Endothelial cell of umbilical vein (primary cell): ENCODE measurements at regions not wholly inside any gene's neighbourhood (a gene's known extent, or its start where the extent isn't known, plus 50 kb on each side); places are given as distances from the start of the nearest gene placed in this dataset.
A peak's percentile ranks its signal among the peaks of the same experiment; 100 is the strongest.

Source experiments
- BruUV-seq: library from RNA; stranded (reverse); fragments of 400-500 nt; replicated peaks from 2 replicates; lab custom pipeline; 2021; lab: Mats Ljungman, UMichigan
- CTCF ChIA-PET: fragments of 300-600, 350-600 bp; sonication (Branson Sonifier 250); formaldehyde crosslinking; loops from one replicate; lab custom pipeline; 2021; ENCODE audit warnings: antibody characterized with exemption, inconsistent platforms; lab: Charles Lee
- POLR2A ChIA-PET: fragments of 300-600, 350-600 bp; sonication (Branson Sonifier 250); formaldehyde crosslinking; loops from one replicate; lab custom pipeline; 2021; ENCODE audit warnings: antibody characterized with exemption, inconsistent platforms; lab: Charles Lee
- DNase-seq: peaks from one replicate; pipeline ENCODE4 v3.0.0-alpha.2; 2011; ENCODE audit warnings: low read depth, low spot score
- FAIRE-seq: peaks from 2 replicates; lab custom pipeline; 2011; peaks lifted over from hg19 to GRCh38; lab: Jason Lieb, UNC
- H2AFZ ChIP-seq: 2 replicates; pipeline ENCODE4 v1.6.0; 2012; ENCODE audit warnings: low read depth, low read length, control low read depth, inconsistent platforms
- H3K27ac ChIP-seq: 2 replicates; pipeline ENCODE4 v1.5.1; 2011; ENCODE audit warnings: low read depth, mild to moderate bottlenecking, control low read depth, low read length, moderate library complexity; ENCODE audit not compliant: insufficient read depth
- H3K27me3 ChIP-seq, 2 experiments: 2 replicates each; pipeline versions ENCODE4 v1.6.0 to v1.6.1; 2011; ENCODE audit warnings: low read length in 2 of 2, mixed read lengths in 1 of 2; ENCODE audit not compliant: control insufficient read depth in 2 of 2, insufficient read depth in 2 of 2
- H3K36me3 ChIP-seq, 2 experiments: 2 replicates in 1 of 2; 3 replicates in 1 of 2; pipeline ENCODE4 v1.5.1; 2011; ENCODE audit warnings: low read length in 2 of 2, mild to moderate bottlenecking in 1 of 2, moderate library complexity in 1 of 2; ENCODE audit not compliant: control insufficient read depth in 2 of 2, insufficient read depth in 2 of 2; ENCODE audit errors: extremely low read depth in 1 of 2
- H3K4me1 ChIP-seq: 3 replicates; pipeline ENCODE4 v1.5.1; 2011; ENCODE audit warnings: mild to moderate bottlenecking, low read length; ENCODE audit not compliant: control insufficient read depth, insufficient read depth; ENCODE audit errors: extremely low read depth
- H3K4me2 ChIP-seq: 2 replicates; pipeline ENCODE4 v1.6.1; 2011; ENCODE audit warnings: low read length, control low read depth, mixed read lengths; ENCODE audit not compliant: insufficient read depth
- H3K4me3 ChIP-seq, 3 experiments: fragments of 200-600 bp in 1 of 3; sonication (generic), shearing (Covaris generic) in 1 of 3; replicated peaks in 1 of 3; 2 replicates each; pipeline ENCODE4 v1.5.1; 2011 to 2016; ENCODE audit warnings: control low read depth in 3 of 3, low read length in 3 of 3, mild to moderate bottlenecking in 2 of 3, inconsistent platforms in 1 of 3, low read depth in 1 of 3, moderate library complexity in 1 of 3; ENCODE audit not compliant: insufficient read depth in 1 of 3
- H3K79me2 ChIP-seq: 2 replicates; pipeline ENCODE4 v1.6.0; 2012; ENCODE audit warnings: low read length, inconsistent platforms; ENCODE audit not compliant: control insufficient read depth, insufficient read depth
- H3K9ac ChIP-seq: replicated peaks from 2 replicates; pipeline ENCODE3; 2011; ENCODE audit warnings: low read length, control low read depth; ENCODE audit not compliant: insufficient read depth; ENCODE audit errors: extremely low read depth
- H3K9me1 ChIP-seq: replicated peaks from 3 replicates; pipeline ENCODE4 v1.6.0; 2011; ENCODE audit warnings: mild to moderate bottlenecking, low read length; ENCODE audit not compliant: control insufficient read depth, insufficient read depth; ENCODE audit errors: extremely low read depth
- H3K9me3 ChIP-seq: replicated peaks from 2 replicates; pipeline ENCODE4 v1.5.1; 2012; ENCODE audit warnings: low read length, inconsistent platforms; ENCODE audit not compliant: control insufficient read depth, insufficient read depth
- H4K20me1 ChIP-seq: replicated peaks from 2 replicates; pipeline ENCODE3; 2011; ENCODE audit warnings: mild to moderate bottlenecking, low read length; ENCODE audit not compliant: control insufficient read depth, insufficient read depth; ENCODE audit errors: extremely low read depth
- CTCF ChIP-seq, 2 donors: IDR thresholded peaks; 1 replicate in 1 of 2; 2 replicates in 1 of 2; pipeline ENCODE4 v1.5.1; 2011; ENCODE audit warnings: low read length in 2 of 2, mild to moderate bottlenecking in 2 of 2, moderate library complexity in 2 of 2, control low read depth in 1 of 2, inconsistent platforms in 1 of 2, low read depth in 1 of 2; ENCODE audit not compliant: insufficient read depth in 1 of 2; ENCODE audit errors: extremely low read depth in 1 of 2
- EZH2 ChIP-seq: IDR thresholded peaks from 2 replicates; pipeline ENCODE4 v1.6.1; 2012; ENCODE audit warnings: borderline replicate concordance, low read depth, mild to moderate bottlenecking, moderate library complexity, low read length, inconsistent platforms; ENCODE audit not compliant: severe bottlenecking
- FOS ChIP-seq: IDR thresholded peaks from 2 replicates; pipeline ENCODE4 v1.6.1; 2011; ENCODE audit warnings: mild to moderate bottlenecking, low read length, moderate library complexity, borderline replicate concordance; ENCODE audit not compliant: insufficient read depth
- GATA2 ChIP-seq: IDR thresholded peaks from 2 replicates; pipeline ENCODE4 v1.7.0; 2011; ENCODE audit warnings: low read depth, mild to moderate bottlenecking, moderate library complexity, mixed read lengths, low read length; ENCODE audit not compliant: insufficient read length, insufficient read depth
- JUN ChIP-seq: IDR thresholded peaks from 2 replicates; pipeline ENCODE4 v1.6.1; 2011; ENCODE audit warnings: borderline replicate concordance, low read depth; ENCODE audit not compliant: insufficient read length, insufficient read depth
- MAX ChIP-seq: IDR thresholded peaks from 2 replicates; pipeline ENCODE4 v1.6.1; 2011; ENCODE audit not compliant: insufficient read depth, insufficient read length
- MYC ChIP-seq: IDR thresholded peaks from one replicate; pipeline ENCODE4 v1.6.1; 2011; ENCODE audit warnings: mild to moderate bottlenecking, low read depth, low read length
- POLR2A ChIP-seq: IDR thresholded peaks from 2 replicates; pipeline ENCODE4 v1.6.1; 2012; ENCODE audit warnings: low read depth, mild to moderate bottlenecking, control low read depth, low read length
- POLR2AphosphoS5 ChIP-seq: IDR thresholded peaks from 2 replicates; pipeline ENCODE4 v1.6.1; 2012; ENCODE audit warnings: low read depth, mild to moderate bottlenecking, control low read depth, low read length, moderate library complexity; ENCODE audit not compliant: insufficient read depth
- dilution Hi-C: fragments of 300-500 bp; cut with MboI; formaldehyde crosslinking; loops from one replicate; pipeline ENCODE4 v1.15.0; 2019; ENCODE audit warnings: low sequenced_read_pairs; ENCODE audit not compliant: extremely low pct_ligation_motif_present
- intact Hi-C: fragments of 100-400 bp; cut with micrococcal nuclease; formaldehyde crosslinking; loops from one replicate; pipeline ENCODE4 v1.10.0; 2022

GRCh38 chr20:6966721-6967120 is 199.2 kb downstream of the BMP2 start:
- ChIA-PET CTCF (interaction anchor here (0.9 kb wide), 1 partner anchor 10 kb away, joined by 3 read pairs; no protein-coding TSS in a partner anchor), POLR2A (no interaction called here)
- H3K9me1 ChIP-seq, result no peaks in the 10 kb centered on the region
- no peaks in the 10 kb centered on the region for H3K27me3 ChIP-seq
- H3K4me2 ChIP-seq, result no peak overlapping the region
- H3K36me3 ChIP-seq, result no peaks in the 10 kb centered on the region
- no peak overlapping the region for H3K9ac ChIP-seq
- BruUV-seq, result no TSS peak
- no peak for TF ChIP-seq GATA2
- peak; percentile 13 for TF ChIP-seq FOS
- dilution Hi-C loops (no loop called here), intact Hi-C loops (no loop called here)
- no peak for DNase-seq
- H3K4me1 ChIP-seq, result peaks cover 7% of the 10 kb centered on the region
- FAIRE-seq, result no peak
- no peak overlapping the region for H2AFZ ChIP-seq
- no peaks in the 10 kb centered on the region for H3K9me3 ChIP-seq
- H3K79me2 ChIP-seq, result no peaks in the 10 kb centered on the region
- H3K27ac ChIP-seq, result no peak overlapping the region
- H3K4me3 ChIP-seq, result no peak overlapping the region
- no peaks in the 10 kb centered on the region for H4K20me1 ChIP-seq

- POLR2A ChIA-PET, result no interaction called here
- H3K79me2 ChIP-seq, result no peaks in the 10 kb centered on the region
- no peaks in the 10 kb centered on the region for H3K9me1 ChIP-seq
- no peak overlapping the region for H3K27ac ChIP-seq
- TF ChIP-seq GATA2 (no peak), EZH2 (no peak), FOS (no peak), CTCF (IDR thresholded peaks at IDR 0.05; ENCODE audit: extremely low read depth in 1 of 2, insufficient read depth in 1 of 2, low read depth in 1 of 2, low read length in 2 of 2) (no peak), JUN (no peak), MYC (no peak), POLR2A (no peak), MAX (no peak), POLR2AphosphoS5 (no peak)
- H4K20me1 ChIP-seq, result no peaks in the 10 kb centered on the region
- no peaks in the 10 kb centered on the region for H3K36me3 ChIP-seq
- no peak for DNase-seq
- no peak overlapping the region for H3K9ac ChIP-seq
- H3K4me2 ChIP-seq, result no peak overlapping the region
- H3K4me1 ChIP-seq, result no peaks in the 10 kb centered on the region
- no TSS peak for BruUV-seq
- no peaks in the 10 kb centered on the region for H3K9me3 ChIP-seq
- no peak overlapping the region for H2AFZ ChIP-seq
- no peaks in the 10 kb centered on the region for H3K27me3 ChIP-seq
- intact Hi-C loops (no loop called here), dilution Hi-C loops (no loop called here)
- CTCF ChIA-PET, result interaction anchor here (1.1 kb wide), 1 partner anchor 15 kb away, joined by 4 read pairs; no protein-coding TSS in a partner anchor
- no peak overlapping the region for H3K4me3 ChIP-seq
- FAIRE-seq, result no peak
Observed at GRCh38 chr20:6974838-6975237, 207.4 kb downstream of the BMP2 start.
